Activated T-cell treated with anti-CD3 and anti-CD28 coated beads, Interleukin-2, amount 50 U/mL, for 4 hours (primary cell): ENCODE measurements at regions not wholly inside any gene's neighbourhood (a gene's known extent, or its start where the extent isn't known, plus 50 kb on each side); places are given as distances from the start of the nearest gene placed in this dataset.

Source experiments
- ATAC-seq, 2 donors: fragments of 200-7000 bp; cut with Tn5 transposase; one replicate each; pipeline ENCODE4 v1.10.0; 2021
- DNase-seq: peaks from one replicate; pipeline ENCODE4 v3.0.0-alpha.2; 2020
- H3K27me3 Mint-ChIP-seq: one replicate; pipeline ENCODE4 v1.8.0; 2021; ENCODE audit warnings: low read depth, mixed read lengths
- H3K36me3 Mint-ChIP-seq: one replicate; pipeline ENCODE4 v1.8.0; 2022; ENCODE audit warnings: mixed read lengths; ENCODE audit not compliant: insufficient read depth
- H3K4me1 Mint-ChIP-seq: one replicate; pipeline ENCODE4 v1.8.0; 2021; ENCODE audit warnings: low read depth, mixed read lengths
- H3K4me3 Mint-ChIP-seq: one replicate; pipeline ENCODE4 v1.8.0; 2021; ENCODE audit warnings: mild to moderate bottlenecking, moderate library complexity, mixed read lengths
- H3K9me3 Mint-ChIP-seq: one replicate; pipeline ENCODE4 v1.8.0; 2021; ENCODE audit warnings: mixed read lengths

GRCh38 chr16:87056083-87056482, 261.1 kb downstream of the C16orf95 start:
- Mint-ChIP-seq H3K9me3 (peaks cover 5% of the 10 kb centered on the region), H3K4me3 (no peak overlapping the region), H3K36me3 (no peaks in the 10 kb centered on the region), H3K27me3 (peaks cover 27% of the 10 kb centered on the region), H3K4me1 (no peaks in the 10 kb centered on the region)
- DNase-seq, result no peak
- no peak for ATAC-seq

- peaks cover 5% of the 10 kb centered on the region for H3K9me3 Mint-ChIP-seq
- no peaks in the 10 kb centered on the region for H3K36me3 Mint-ChIP-seq
- no peaks in the 10 kb centered on the region for H3K4me1 Mint-ChIP-seq
- no peak for ATAC-seq
- DNase-seq, result no peak
- no peak overlapping the region for H3K4me3 Mint-ChIP-seq
- peaks cover 32% of the 10 kb centered on the region for H3K27me3 Mint-ChIP-seq
Observed at GRCh38 chr16:87056551-87056950, 260.6 kb downstream of the C16orf95 start.

- Mint-ChIP-seq H3K27me3 (peaks cover 33% of the 10 kb centered on the region), H3K36me3 (no peaks in the 10 kb centered on the region), H3K4me3 (no peak overlapping the region), H3K9me3 (peaks cover 5% of the 10 kb centered on the region), H3K4me1 (no peaks in the 10 kb centered on the region)
- DNase-seq, result no peak
- no peak for ATAC-seq
Observed at GRCh38 chr16:87057211-87057881, 259.8 kb downstream of the C16orf95 start.

- H3K36me3 Mint-ChIP-seq, result no peaks in the 10 kb centered on the region
- H3K4me3 Mint-ChIP-seq, result no peak overlapping the region
- H3K27me3 Mint-ChIP-seq, result peaks cover 35% of the 10 kb centered on the region
- ATAC-seq, result no peak
- peaks cover 5% of the 10 kb centered on the region for H3K9me3 Mint-ChIP-seq
- H3K4me1 Mint-ChIP-seq, result no peaks in the 10 kb centered on the region
- DNase-seq, result no peak
Observed at GRCh38 chr16:87057951-87058560, 259.1 kb downstream of the C16orf95 start.

- Mint-ChIP-seq H3K9me3 (peaks cover 5% of the 10 kb centered on the region), H3K27me3 (peaks cover 36% of the 10 kb centered on the region), H3K36me3 (no peaks in the 10 kb centered on the region), H3K4me1 (no peaks in the 10 kb centered on the region), H3K4me3 (no peak overlapping the region)
- DNase-seq, result no peak
- no peak for ATAC-seq
Observed at GRCh38 chr16:87058728-87059250, 258.4 kb downstream of the C16orf95 start.

- Mint-ChIP-seq H3K36me3 (no peaks in the 10 kb centered on the region), H3K4me3 (no peak overlapping the region), H3K9me3 (no peaks in the 10 kb centered on the region), H3K4me1 (no peaks in the 10 kb centered on the region), H3K27me3 (peaks cover 37% of the 10 kb centered on the region)
- ATAC-seq (no peak), DNase-seq (no peak)
Observed at GRCh38 chr16:87060034-87060986, 256.9 kb downstream of the C16orf95 start.

GRCh38 chr16:87061243-87061920, 255.8 kb downstream of the C16orf95 start:
- DNase-seq (no peak), ATAC-seq (no peak)
- no peaks in the 10 kb centered on the region for H3K4me1 Mint-ChIP-seq
- H3K36me3 Mint-ChIP-seq, result no peaks in the 10 kb centered on the region
- no peaks in the 10 kb centered on the region for H3K9me3 Mint-ChIP-seq
- H3K27me3 Mint-ChIP-seq, result peaks cover 45% of the 10 kb centered on the region
- H3K4me3 Mint-ChIP-seq, result no peak overlapping the region

GRCh38 chr16:87062569-87063442, 254.4 kb downstream of the C16orf95 start:
- DNase-seq (peak; percentile 12), ATAC-seq (peak in 1 of 2 donors; percentile 70)
- H3K4me1 Mint-ChIP-seq, result no peaks in the 10 kb centered on the region
- H3K9me3 Mint-ChIP-seq, result no peaks in the 10 kb centered on the region
- H3K36me3 Mint-ChIP-seq, result no peaks in the 10 kb centered on the region
- H3K27me3 Mint-ChIP-seq, result peaks cover 46% of the 10 kb centered on the region
- H3K4me3 Mint-ChIP-seq, result no peak overlapping the region

GRCh38 chr16:87063543-87063942, 253.6 kb downstream of the C16orf95 start:
- H3K27me3 Mint-ChIP-seq, result peaks cover 42% of the 10 kb centered on the region
- no peaks in the 10 kb centered on the region for H3K4me1 Mint-ChIP-seq
- DNase-seq (no peak), ATAC-seq (no peak)
- H3K4me3 Mint-ChIP-seq, result no peak overlapping the region
- H3K9me3 Mint-ChIP-seq, result no peaks in the 10 kb centered on the region
- no peaks in the 10 kb centered on the region for H3K36me3 Mint-ChIP-seq

- Mint-ChIP-seq H3K4me3 (no peak overlapping the region), H3K36me3 (no peaks in the 10 kb centered on the region), H3K4me1 (no peaks in the 10 kb centered on the region), H3K27me3 (peaks cover 42% of the 10 kb centered on the region), H3K9me3 (no peaks in the 10 kb centered on the region)
- ATAC-seq (no peak), DNase-seq (no peak)
Observed at GRCh38 chr16:87064731-87065445, 252.3 kb downstream of the C16orf95 start.

GRCh38 chr16:87065446-87066132, 251.6 kb downstream of the C16orf95 start:
- Mint-ChIP-seq H3K4me3 (no peak overlapping the region), H3K9me3 (no peaks in the 10 kb centered on the region), H3K27me3 (peaks cover 44% of the 10 kb centered on the region), H3K36me3 (no peaks in the 10 kb centered on the region), H3K4me1 (no peaks in the 10 kb centered on the region)
- DNase-seq (no peak), ATAC-seq (no peak)

- no peaks in the 10 kb centered on the region for H3K36me3 Mint-ChIP-seq
- no peak overlapping the region for H3K4me3 Mint-ChIP-seq
- no peaks in the 10 kb centered on the region for H3K4me1 Mint-ChIP-seq
- H3K9me3 Mint-ChIP-seq, result no peaks in the 10 kb centered on the region
- H3K27me3 Mint-ChIP-seq, result peaks cover 38% of the 10 kb centered on the region
- ATAC-seq (no peak), DNase-seq (no peak)
Observed at GRCh38 chr16:87066133-87067002, 250.8 kb downstream of the C16orf95 start.
